Ectodermal cell (in vitro differentiated cells): ENCODE measurements at regions not wholly inside any gene's neighbourhood (a gene's known extent, or its start where the extent isn't known, plus 50 kb on each side); places are given as distances from the start of the nearest gene placed in this dataset.
"Not testable (repeated sequence)": the region's sequence is repeated elsewhere in the genome, so short reads cannot be mapped to it uniquely, and the experiment has no call there.

ENCODE experiments used
- H3K27ac ChIP-seq: 2 replicates; pipeline ENCODE4 v1.7.0; 2013; ENCODE audit warnings: mild to moderate bottlenecking, low read depth, low read length; ENCODE audit not compliant: insufficient read depth, poor library complexity, severe bottlenecking
- H3K27me3 ChIP-seq: 2 replicates; pipeline ENCODE4 v1.7.0; 2013; ENCODE audit warnings: mild to moderate bottlenecking, low read length; ENCODE audit not compliant: insufficient read depth, control insufficient read depth, poor library complexity, severe bottlenecking
- H3K36me3 ChIP-seq: one replicate; pipeline ENCODE4 v1.7.0; 2013; ENCODE audit warnings: low read length; ENCODE audit not compliant: control insufficient read depth, insufficient read depth
- H3K4me1 ChIP-seq: one replicate; pipeline ENCODE4 v1.7.0; 2013; ENCODE audit warnings: low read length; ENCODE audit not compliant: control insufficient read depth, insufficient read depth
- H3K4me3 ChIP-seq: 2 replicates; pipeline ENCODE4 v1.7.0; 2013; ENCODE audit warnings: low read depth, low read length, control low read depth; ENCODE audit not compliant: insufficient read depth
- H3K9me3 ChIP-seq: 2 replicates; pipeline ENCODE4 v1.7.0; 2013; ENCODE audit warnings: mild to moderate bottlenecking, low read length, moderate library complexity; ENCODE audit not compliant: control insufficient read depth
- WGBS, 2 experiments: methylation state at CpG; one replicate each; pipeline ENCODE4 v1.1.7; 2013; ENCODE audit warnings: missing lambda C conversion rate in 2 of 2; 5-methylcytosine and 5-hydroxymethylcytosine counted together

DNA sequence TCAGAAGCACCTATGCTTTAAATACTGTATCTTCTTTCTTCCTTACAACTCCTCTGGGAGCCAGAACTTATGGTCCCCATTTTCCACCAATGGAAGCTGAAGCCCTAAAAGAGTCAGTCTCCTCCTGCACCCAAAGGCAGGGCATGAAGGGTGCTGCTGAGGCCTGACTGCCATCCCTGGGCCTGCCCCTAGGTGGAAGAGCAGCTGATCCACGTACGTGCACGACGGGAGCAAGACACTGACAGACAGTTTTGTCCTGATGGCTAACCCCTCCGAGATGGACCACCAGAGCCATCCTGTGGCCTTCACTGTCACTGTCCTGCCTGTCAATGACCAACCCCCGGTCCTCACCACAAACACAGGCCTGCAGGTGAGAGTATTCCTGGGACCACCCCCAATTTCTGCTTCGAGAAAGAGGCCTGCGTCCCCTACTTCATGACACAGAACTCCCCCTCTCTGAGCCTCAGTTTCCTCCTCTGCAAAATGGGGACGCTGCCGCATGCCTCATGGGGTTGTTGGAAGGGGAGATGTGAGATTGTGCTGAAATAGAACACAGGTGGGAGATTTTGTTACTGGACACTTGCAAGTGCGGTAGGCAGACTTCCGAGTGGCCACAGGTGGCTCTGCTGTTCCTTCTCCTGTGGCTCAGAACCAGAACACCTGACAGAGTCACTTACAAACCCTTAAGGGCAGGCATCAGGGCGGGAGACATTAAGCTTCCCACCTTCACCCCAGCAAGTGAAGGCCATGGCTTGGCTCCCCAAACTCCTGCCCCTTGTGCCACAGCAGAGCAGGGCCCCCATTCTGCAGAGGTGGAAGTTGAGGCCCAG is 175.4 kb downstream of the TBC1D2B start:
- Histone ChIP-seq H3K27ac (no peak overlapping the region), H3K36me3 (no peaks in the 10 kb centered on the region), H3K27me3 (no peaks in the 10 kb centered on the region), H3K4me1 (no peaks in the 10 kb centered on the region), H3K9me3 (no peaks in the 10 kb centered on the region), H3K4me3 (no peak overlapping the region)
- WGBS, 2 experiments: 83 to 84% methylated on average over 13 of the region's 13 CpGs

DNA sequence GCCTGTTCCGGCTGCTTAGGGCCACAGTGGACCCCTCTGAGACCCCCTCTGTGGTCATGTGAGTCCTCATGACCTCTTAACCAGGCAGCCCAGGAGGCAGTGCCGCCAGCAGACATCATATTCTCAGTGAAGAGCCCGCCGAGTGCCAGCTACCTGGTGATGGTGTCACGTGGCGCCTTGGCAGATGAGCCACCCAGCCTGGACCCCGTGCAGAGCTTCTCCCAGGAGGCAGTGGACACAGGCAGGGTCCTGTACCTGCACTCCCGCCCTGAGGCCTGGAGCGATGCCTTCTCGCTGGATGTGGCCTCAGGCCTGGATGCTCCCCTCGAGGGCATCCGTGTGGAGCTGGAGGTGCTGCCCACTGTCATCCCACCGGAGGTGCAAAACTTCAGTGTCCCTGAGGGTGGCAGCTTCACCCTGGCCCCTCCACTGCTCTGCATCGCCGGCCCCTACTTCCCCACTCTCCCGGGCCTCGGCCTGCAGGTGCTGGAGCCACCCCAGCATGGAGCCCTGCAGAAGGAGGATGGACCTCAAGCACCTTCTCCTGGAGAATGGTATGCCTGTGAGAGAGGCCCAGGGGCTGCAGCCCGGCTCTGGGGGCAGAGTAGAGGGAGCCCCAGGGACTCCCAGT is 176.1 kb downstream of the TBC1D2B start:
- no peak overlapping the region for H3K4me3 ChIP-seq
- no peaks in the 10 kb centered on the region for H3K9me3 ChIP-seq
- H3K4me1 ChIP-seq: no peaks in the 10 kb centered on the region
- H3K27me3 ChIP-seq: no peaks in the 10 kb centered on the region
- H3K36me3 ChIP-seq: no peaks in the 10 kb centered on the region
- no peak overlapping the region for H3K27ac ChIP-seq
- 90 to 92% methylated on average over 18 of the region's 18 CpGs for WGBS, 2 experiments

DNA sequence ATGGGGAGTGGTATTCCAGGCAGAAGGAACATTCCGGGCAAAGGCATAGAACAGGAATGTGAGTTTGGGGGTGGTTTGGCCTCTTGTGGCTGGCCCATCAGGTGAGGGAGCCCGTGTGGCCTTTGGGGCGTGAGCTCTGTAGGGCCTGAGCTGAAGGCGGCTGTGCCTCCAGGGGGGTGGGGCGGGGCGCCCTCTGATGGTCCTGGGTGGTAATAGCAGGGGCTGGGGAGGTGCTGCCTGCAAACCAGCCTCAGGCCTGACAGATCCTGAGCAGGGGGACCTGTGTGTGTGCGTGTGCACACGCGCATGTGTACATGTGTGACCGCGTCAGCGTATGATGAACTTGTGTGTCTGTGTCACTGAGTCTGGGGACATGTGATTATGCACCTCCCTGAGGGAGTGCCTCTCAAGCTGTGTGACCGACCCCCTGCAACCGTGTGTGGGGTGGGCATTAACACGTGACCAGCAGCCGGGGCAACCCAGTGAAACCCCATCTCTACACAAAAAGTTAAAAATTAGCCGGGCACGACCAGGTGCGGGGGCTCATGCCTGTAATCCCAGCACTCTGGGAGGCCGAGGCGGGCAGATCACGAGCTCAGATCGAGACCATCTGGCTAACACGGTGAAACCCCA is 177.1 kb downstream of the TBC1D2B start:
- H3K27me3 ChIP-seq, H3K27ac ChIP-seq, H3K4me1 ChIP-seq, H3K9me3 ChIP-seq, H3K4me3 ChIP-seq, H3K36me3 ChIP-seq: not testable (repeated sequence)
- 55 to 59% methylated on average over 24 of the region's 24 CpGs for WGBS, 2 experiments

DNA sequence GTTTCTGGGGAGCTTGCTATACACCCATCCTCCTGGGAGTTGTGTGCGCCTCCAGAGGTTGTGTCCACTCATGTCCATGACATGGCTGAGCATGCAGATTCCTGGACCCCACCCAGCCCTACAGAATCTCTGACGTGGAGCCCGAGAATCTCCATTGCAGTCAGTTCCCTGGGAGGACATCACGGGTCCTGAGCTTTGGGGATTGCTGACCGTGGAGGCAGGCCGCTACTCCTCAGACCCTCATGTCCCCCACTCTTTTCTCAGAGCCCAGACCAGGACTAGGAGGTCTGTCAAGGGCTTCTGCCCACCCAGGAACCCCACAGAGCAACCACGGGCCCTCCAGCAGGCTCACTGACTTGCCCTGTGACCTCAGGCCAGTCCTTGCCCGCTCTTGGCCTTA is 177.7 kb downstream of the TBC1D2B start:
- 88 to 89% methylated on average over 6 to 7 of the region's 8 CpGs for WGBS, 2 experiments

DNA sequence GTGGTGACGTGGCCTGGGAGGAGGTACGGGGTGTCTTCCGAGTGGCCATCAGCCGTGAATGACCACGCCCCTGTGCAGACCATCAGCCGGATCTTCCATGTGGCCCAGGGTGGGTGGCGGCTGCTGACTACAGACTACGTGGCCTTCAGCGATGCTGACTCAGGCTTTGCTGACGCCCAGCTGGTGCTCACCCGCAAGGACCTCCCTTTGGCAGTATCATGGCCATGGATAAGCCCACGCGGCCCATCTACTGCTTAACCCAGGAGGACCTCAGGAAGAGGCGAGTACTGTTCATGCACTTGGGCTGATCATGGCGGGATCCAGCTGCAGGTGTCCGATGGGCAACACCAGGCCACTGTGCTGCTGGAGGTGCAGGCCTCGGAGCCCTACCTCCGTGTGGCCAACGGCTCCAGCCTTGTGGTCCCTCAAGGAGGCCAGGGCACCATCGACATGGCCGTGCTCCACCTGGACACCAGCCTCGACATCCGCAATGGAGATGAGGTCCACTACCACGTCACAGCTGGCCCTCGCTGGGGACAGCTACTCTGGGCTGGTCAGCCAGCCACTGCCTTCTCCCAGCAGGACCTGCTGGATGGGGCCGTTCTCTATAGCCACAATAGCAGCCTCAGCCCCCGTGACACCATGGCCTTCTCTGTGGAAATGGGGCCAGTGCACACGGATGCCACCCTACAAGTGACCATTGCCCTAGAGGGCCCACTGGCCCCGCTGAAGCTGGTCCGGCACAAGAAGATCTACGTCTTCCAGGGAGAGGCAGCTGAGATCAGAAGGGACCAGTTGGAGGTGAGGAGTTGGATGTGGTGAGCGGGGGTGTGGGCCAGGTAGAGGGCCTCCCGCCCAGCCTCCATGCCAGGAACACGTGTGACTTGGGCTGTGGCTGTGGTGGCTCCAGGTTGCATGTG is 178.4 kb downstream of the TBC1D2B start:
- no peaks in the 10 kb centered on the region for H3K27me3 ChIP-seq
- H3K27ac ChIP-seq: no peak overlapping the region
- H3K4me3 ChIP-seq: no peak overlapping the region
- 89 to 90% methylated on average over 34 of the region's 34 CpGs for WGBS, 2 experiments
- H3K36me3 ChIP-seq: no peaks in the 10 kb centered on the region
- no peaks in the 10 kb centered on the region for H3K4me1 ChIP-seq
- no peaks in the 10 kb centered on the region for H3K9me3 ChIP-seq

More for the DNA sequence above, 177.7 kb downstream of the TBC1D2B start:
- H3K27me3 ChIP-seq, H3K9me3 ChIP-seq, H3K4me3 ChIP-seq, H3K27ac ChIP-seq, H3K36me3 ChIP-seq, H3K4me1 ChIP-seq: not testable (repeated sequence)

DNA sequence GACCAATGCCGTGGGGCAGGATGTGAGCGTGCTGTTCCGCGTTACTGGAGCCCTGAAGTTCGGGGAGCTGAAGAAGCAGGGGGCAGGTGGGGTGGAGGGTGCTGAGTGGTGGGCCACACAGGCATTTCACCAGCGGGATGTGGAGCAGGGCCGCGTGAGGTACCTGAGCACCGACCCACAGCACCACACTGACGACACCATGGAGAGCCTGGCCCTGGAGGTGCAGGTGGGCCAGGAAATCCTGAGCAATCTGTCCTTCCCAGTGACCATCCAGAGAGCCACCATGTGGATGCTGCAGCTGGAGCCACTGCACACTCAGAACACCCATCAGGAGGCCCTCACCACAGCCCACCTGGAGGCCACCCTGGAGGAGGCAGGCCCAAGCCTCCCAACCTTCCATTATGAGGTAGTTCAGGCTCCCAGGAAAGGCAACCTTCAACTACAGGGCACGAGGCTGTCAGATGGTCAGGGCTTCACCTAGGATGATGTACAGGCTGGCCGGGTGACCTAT is 179.6 kb downstream of the TBC1D2B start:
- Histone ChIP-seq H3K36me3 (no peaks in the 10 kb centered on the region), H3K27me3 (no peaks in the 10 kb centered on the region), H3K4me1 (no peaks in the 10 kb centered on the region), H3K4me3 (no peak overlapping the region), H3K27ac (no peak overlapping the region), H3K9me3 (no peaks in the 10 kb centered on the region)
- WGBS, 2 experiments: 94 to 96% methylated on average over 12 of the region's 12 CpGs

DNA sequence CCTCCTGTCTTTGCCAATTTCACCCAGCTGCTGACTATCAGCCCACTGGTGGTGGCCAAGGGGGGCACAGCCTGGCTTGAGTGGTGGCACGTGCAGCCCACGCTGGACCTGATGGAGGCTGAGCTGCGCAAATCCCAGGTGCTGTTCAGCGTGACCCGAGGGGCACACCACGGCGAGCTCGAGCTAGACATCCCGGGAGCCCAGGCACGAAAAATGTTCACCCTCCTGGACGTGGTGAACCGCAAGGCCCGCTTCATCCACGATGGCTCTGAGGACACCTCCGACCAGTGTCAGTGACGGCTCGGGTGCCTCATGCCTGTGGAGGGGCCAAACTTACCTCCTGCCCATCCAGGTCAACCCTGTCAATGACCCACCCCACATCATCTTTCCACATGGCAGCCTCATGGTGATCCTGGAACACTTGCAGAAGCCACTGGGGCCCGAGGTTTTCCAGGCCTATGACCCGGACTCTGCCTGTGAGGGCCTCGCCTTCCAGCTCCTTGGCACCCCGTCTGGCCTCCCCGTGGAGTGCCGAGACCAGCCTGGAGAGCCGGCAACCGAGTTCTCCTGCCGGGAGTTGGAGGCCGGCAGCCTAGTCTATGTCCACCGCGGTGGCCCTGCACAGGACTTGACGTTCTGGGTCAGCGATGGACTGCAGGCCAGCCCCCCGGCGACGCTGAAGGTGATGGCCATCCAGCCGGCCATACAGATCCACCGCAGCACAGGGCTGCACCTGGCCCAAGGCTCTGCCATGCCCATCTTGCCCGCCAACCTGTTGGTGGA is 180.2 kb downstream of the TBC1D2B start:
- H3K9me3 ChIP-seq, H3K36me3 ChIP-seq, H3K27ac ChIP-seq, H3K4me3 ChIP-seq, H3K27me3 ChIP-seq, H3K4me1 ChIP-seq: not testable (repeated sequence)
- WGBS, 2 experiments: 92% methylated on average over 37 of the region's 37 CpGs

DNA sequence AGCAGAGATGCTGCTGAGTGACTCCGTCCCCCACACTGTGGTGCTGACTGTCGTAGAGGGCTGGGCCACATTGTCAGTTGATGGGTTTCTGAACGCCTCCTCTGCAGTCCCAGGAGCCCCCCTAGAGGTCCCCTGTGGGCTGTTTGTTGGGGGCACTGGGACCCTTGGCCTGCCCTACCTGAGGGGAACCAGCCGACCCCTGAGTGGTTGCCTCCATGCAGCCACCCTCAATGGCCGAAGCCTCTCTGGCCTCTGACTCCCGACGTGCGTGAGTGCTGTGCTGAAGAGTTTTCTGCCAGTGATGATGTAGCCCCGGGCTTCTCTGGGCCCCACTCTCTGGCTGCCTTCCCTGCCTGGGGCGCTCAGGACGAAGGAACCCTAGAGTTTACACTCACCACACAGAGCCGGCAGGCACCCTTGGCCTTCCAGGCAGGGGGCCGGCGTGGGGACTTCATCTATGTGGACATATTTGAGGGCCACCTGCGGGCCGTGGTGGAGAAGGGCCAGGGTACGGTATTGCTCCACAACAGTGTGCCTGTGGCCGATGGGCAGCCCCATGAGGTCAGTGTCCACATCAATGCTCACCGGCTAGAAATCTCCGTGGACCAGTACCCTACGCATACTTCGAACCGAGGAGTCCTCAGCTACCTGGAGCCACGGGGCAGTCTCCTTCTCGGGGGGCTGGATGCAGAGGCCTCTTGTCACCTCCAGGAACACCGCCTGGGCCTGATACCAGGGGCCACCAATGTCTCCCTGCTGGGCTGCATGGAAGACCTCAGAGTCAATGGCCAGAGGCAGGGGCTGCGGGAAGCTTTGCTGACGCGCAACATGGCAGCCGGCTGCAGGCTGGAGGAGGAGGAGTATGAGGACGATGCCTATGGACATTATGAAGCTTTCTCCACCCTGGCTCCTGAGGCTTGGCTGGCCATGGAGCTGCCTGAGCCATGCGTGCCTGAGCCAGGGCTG is 181.1 kb downstream of the TBC1D2B start:
- 92 to 93% methylated on average over 30 to 31 of the region's 32 CpGs for WGBS, 2 experiments

More for the DNA sequence above, 181.1 kb downstream of the TBC1D2B start:
- not testable (repeated sequence) for H3K4me3 ChIP-seq, H3K27ac ChIP-seq, H3K27me3 ChIP-seq, H3K4me1 ChIP-seq, H3K9me3 ChIP-seq, H3K36me3 ChIP-seq
